ENCODE measurements at regions not wholly inside any gene's neighbourhood (a gene's known extent, or its start where the extent isn't known, plus 50 kb on each side); places are given as distances from the start of the nearest gene placed in this dataset.

GRCh38 chr10:71065659-71066058 is 146.7 kb upstream of the UNC5B start:
- no peaks in the 10 kb centered on the region for H3K27me3 ChIP-seq
- WGBS, 2 donors: 67% methylated on average over 3 of the region's 4 CpGs; no CpG with 5 or more reads in 1 of the 2 donors
- no peaks in the 10 kb centered on the region for H3K36me3 ChIP-seq
- H3K4me1 ChIP-seq: peaks cover 7 to 28% (median 12%) of the 10 kb centered on the region in 3 donors
- intact Hi-C loops (cut with DNase I): no loop called here
- H3K4me3 ChIP-seq: no peak overlapping the region
- TF ChIP-seq CTCF (IDR thresholded peaks at IDR 0.05) (no peak), POLR2A (IDR thresholded peaks at IDR 0.05) (no peak)
- DNase-seq: no peak
- H3K27ac ChIP-seq: no peak overlapping the region
- no peaks in the 10 kb centered on the region for H3K9me3 ChIP-seq

- Histone ChIP-seq H3K36me3 (no peaks in the 10 kb centered on the region), H3K4me1 (peaks cover 7 to 28% (median 12%) of the 10 kb centered on the region in 3 donors), H3K9me3 (no peaks in the 10 kb centered on the region), H3K4me3 (no peak overlapping the region), H3K27me3 (no peaks in the 10 kb centered on the region), H3K27ac (no peak overlapping the region)
- DNase-seq: no peak
- 81% methylated on average over 5 of the region's 10 CpGs; no CpG with 5 or more reads in 1 of the 2 donors for WGBS, 2 donors
- intact Hi-C loops (cut with DNase I): no loop called here
- TF ChIP-seq CTCF (IDR thresholded peaks at IDR 0.05): no peak
Observed at GRCh38 chr10:71066600-71066999, 145.8 kb upstream of the UNC5B start.

- Histone ChIP-seq H3K4me3 (no peak overlapping the region), H3K27me3 (no peaks in the 10 kb centered on the region), H3K9me3 (no peaks in the 10 kb centered on the region), H3K27ac (no peak overlapping the region), H3K36me3 (no peaks in the 10 kb centered on the region), H3K4me1 (peaks cover 7 to 28% (median 12%) of the 10 kb centered on the region in 3 donors)
- intact Hi-C loops (cut with DNase I): no loop called here
- no peak for TF ChIP-seq CTCF (IDR thresholded peaks at IDR 0.05)
- no peak for TF ChIP-seq POLR2A (IDR thresholded peaks at IDR 0.05)
- no peak for DNase-seq
- WGBS, 2 donors: 37 to 47% methylated on average over 14 to 19 of the region's 19 CpGs
Observed at GRCh38 chr10:71067098-71067740, 145.2 kb upstream of the UNC5B start.

- no peaks in the 10 kb centered on the region for H3K36me3 ChIP-seq
- H3K9me3 ChIP-seq: no peaks in the 10 kb centered on the region
- 26 to 32% methylated on average over 6 of the region's 6 CpGs for WGBS, 2 donors
- H3K4me1 ChIP-seq: peaks cover 7 to 29% (median 12%) of the 10 kb centered on the region in 3 donors
- no peak for DNase-seq
- H3K27ac ChIP-seq: peak overlapping the region in 3 of 4 donors; percentile 11 to 39 (median 18)
- H3K27me3 ChIP-seq: no peaks in the 10 kb centered on the region
- TF ChIP-seq CTCF (IDR thresholded peaks at IDR 0.05) (no peak), POLR2A (IDR thresholded peaks at IDR 0.05) (no peak)
- intact Hi-C loops (cut with DNase I): no loop called here
- no peak overlapping the region for H3K4me3 ChIP-seq
Observed at GRCh38 chr10:71068861-71069271, 143.5 kb upstream of the UNC5B start.

GRCh38 chr10:71069909-71070666 is 142.3 kb upstream of the UNC5B start:
- H3K9me3 ChIP-seq: no peaks in the 10 kb centered on the region
- WGBS, 2 donors: 82 to 83% methylated on average over 12 to 19 of the region's 24 CpGs
- H3K4me1 ChIP-seq: peaks cover 7 to 41% (median 20%) of the 10 kb centered on the region in 3 donors
- no peak overlapping the region for H3K27ac ChIP-seq
- no peak for DNase-seq
- H3K27me3 ChIP-seq: no peaks in the 10 kb centered on the region
- no peaks in the 10 kb centered on the region for H3K36me3 ChIP-seq
- H3K4me3 ChIP-seq: no peak overlapping the region
- TF ChIP-seq CTCF (IDR thresholded peaks at IDR 0.05): no peak
- intact Hi-C loops (cut with DNase I): no loop called here
